HepG2 (cell line): ENCODE measurements at regions not wholly inside any gene's neighbourhood (a gene's known extent, or its start where the extent isn't known, plus 50 kb on each side); places are given as distances from the start of the nearest gene placed in this dataset.

ENCODE experiments used
- ATAC-seq: fragments of 200-7000 bp; cut with Tn5 transposase; 3 replicates; pipeline ENCODE4 v1.9.1; 2020; ENCODE audit warnings: mild to moderate bottlenecking, moderate library complexity
- BruUV-seq: library from RNA; stranded (reverse); fragments of 400-500 nt; replicated peaks from 2 replicates; lab custom pipeline; 2021; lab: Mats Ljungman, UMichigan
- CTCF ChIA-PET: fragments of 300-600 bp; formaldehyde crosslinking; extraction: SDS; loops from one replicate; lab custom pipeline; 2021; ENCODE audit warnings: low total read pairs, inconsistent platforms, low intra/inter-chr PET ratio; lab: Yijun Ruan, JAX
- POLR2A ChIA-PET: fragments of 350-600 bp; sonication (Branson Sonifier 250); formaldehyde crosslinking; loops from one replicate; lab custom pipeline; 2020; ENCODE audit warnings: antibody characterized with exemption, inconsistent platforms; lab: Yijun Ruan, JAX
- DNase-seq: peaks from one replicate; pipeline ENCODE4 v3.0.0-alpha.2; 2015; ENCODE audit warnings: low spot score
- FAIRE-seq: peaks from 3 replicates; lab custom pipeline; 2011; peaks lifted over from hg19 to GRCh38; lab: Jason Lieb, UNC
- H2AFZ ChIP-seq: one replicate; pipeline ENCODE4 v1.6.1; 2011; ENCODE audit warnings: low read length, inconsistent platforms
- H3K27ac ChIP-seq: fragments of 300-600 bp; 3 replicates; pipeline ENCODE4 v1.8.0; 2011; ENCODE audit warnings: mixed run types, mild to moderate bottlenecking, mixed read lengths, low read length, inconsistent platforms; ENCODE audit not compliant: insufficient read depth; ENCODE audit errors: extremely low read length
- H3K27me3 ChIP-seq, 2 experiments: fragments of 200-600 bp in 1 of 2; 2 replicates in 1 of 2; 3 replicates in 1 of 2; pipeline versions ENCODE4 v1.6.0 to v1.8.0; 2011; ENCODE audit warnings: low read length in 2 of 2, mild to moderate bottlenecking in 2 of 2, moderate library complexity in 2 of 2, inconsistent platforms in 1 of 2; ENCODE audit not compliant: insufficient read depth in 2 of 2, control insufficient read depth in 1 of 2
- H3K36me3 ChIP-seq, 2 experiments: fragments of 200-600 bp in 1 of 2; replicated peaks in 1 of 2; 2 replicates in 1 of 2; 3 replicates in 1 of 2; pipeline versions ENCODE4 v1.5.1 to v1.8.0; 2011; ENCODE audit warnings: low read length in 2 of 2, inconsistent platforms in 1 of 2; ENCODE audit not compliant: insufficient read depth in 2 of 2, control insufficient read depth in 1 of 2
- H3K4me1 ChIP-seq: 2 replicates; pipeline ENCODE4 v1.5.1; 2012; ENCODE audit warnings: low read length, inconsistent platforms; ENCODE audit not compliant: insufficient read depth
- H3K4me2 ChIP-seq: 2 replicates; pipeline ENCODE4 v1.6.0; 2011; ENCODE audit warnings: low read depth, low read length, inconsistent platforms
- H3K4me3 ChIP-seq, 3 experiments: fragments of 200-600 bp in 1 of 3; sonication (generic), shearing (Covaris generic) in 1 of 3; replicated peaks in 1 of 3; 2 replicates each; pipeline ENCODE4 v1.5.1; 2011 to 2016; ENCODE audit warnings: low read length in 3 of 3, inconsistent platforms in 2 of 3, low read depth in 2 of 3, mild to moderate bottlenecking in 2 of 3, control low read depth in 1 of 3, mixed read lengths in 1 of 3; ENCODE audit not compliant: insufficient read depth in 1 of 3
- H3K79me2 ChIP-seq: one replicate; pipeline ENCODE4 v1.6.1; 2011; ENCODE audit warnings: low read length, inconsistent platforms; ENCODE audit not compliant: insufficient read depth
- H3K9ac ChIP-seq: 2 replicates; pipeline ENCODE4 v1.6.0; 2011; ENCODE audit warnings: mild to moderate bottlenecking, low read depth, low read length, inconsistent platforms; ENCODE audit not compliant: insufficient read depth
- H3K9me3 ChIP-seq: 2 replicates; pipeline ENCODE4 v1.5.1; 2012; ENCODE audit warnings: mild to moderate bottlenecking, low read length
- H4K20me1 ChIP-seq: 2 replicates; pipeline ENCODE4 v1.6.0; 2011; ENCODE audit warnings: inconsistent platforms, mild to moderate bottlenecking, low read length, moderate library complexity; ENCODE audit not compliant: insufficient read depth
- CC2D1A ChIP-seq: sonication (generic); formaldehyde crosslinking; IDR thresholded peaks from 2 replicates; pipeline ENCODE4 v1.8.1; 2023; ENCODE audit warnings: mild to moderate bottlenecking, missing genetic modification reagents
- CENPT ChIP-seq: sonication (generic); formaldehyde crosslinking; IDR thresholded peaks from 2 replicates; pipeline ENCODE4 v1.8.0; 2022; ENCODE audit warnings: low read depth, mild to moderate bottlenecking, moderate library complexity, missing genetic modification reagents
- E2F2 ChIP-seq: sonication (generic); formaldehyde crosslinking; IDR thresholded peaks from 2 replicates; pipeline ENCODE4 v1.4.0; 2020; ENCODE audit warnings: missing genetic modification reagents, borderline replicate concordance
- EHMT2 ChIP-seq: fragments of 200-600 bp; sonication (generic); IDR thresholded peaks from 2 replicates; pipeline ENCODE4 v1.7.0; 2017; ENCODE audit warnings: antibody characterized with exemption, low read depth, low read length, borderline replicate concordance
- IKZF1 ChIP-seq: fragments of 450-650 bp; IDR thresholded peaks from 2 replicates; pipeline ENCODE4 v1.7.1; 2016
- MAF1 ChIP-seq: sonication (generic); formaldehyde crosslinking; IDR thresholded peaks from 2 replicates; pipeline ENCODE4 v1.5.0; 2020; ENCODE audit warnings: missing genetic modification reagents, borderline replicate concordance
- NFE2L1 ChIP-seq: sonication (generic); formaldehyde crosslinking; IDR thresholded peaks from 2 replicates; pipeline ENCODE4 v1.4.0; 2020; ENCODE audit warnings: missing genetic modification reagents, mild to moderate bottlenecking, borderline replicate concordance
- RFX1 ChIP-seq: fragments of 450-650 bp; IDR thresholded peaks from 2 replicates; pipeline ENCODE4 v1.6.1; 2017
- RFXANK ChIP-seq: IDR thresholded peaks from 2 replicates; pipeline ENCODE4 v1.6.1; 2016
- SP5 ChIP-seq: IDR thresholded peaks from 2 replicates; pipeline ENCODE4 v1.6.1; 2016; ENCODE audit warnings: low read depth, borderline replicate concordance
- ZNF350 ChIP-seq: sonication (generic); formaldehyde crosslinking; IDR thresholded peaks from 2 replicates; pipeline ENCODE4 v1.4.0; 2020; ENCODE audit warnings: mild to moderate bottlenecking, low read depth, missing genetic modification reagents, borderline replicate concordance
- ZNF678 ChIP-seq: sonication (generic); formaldehyde crosslinking; IDR thresholded peaks from 2 replicates; pipeline ENCODE4 v1.4.0; 2020; ENCODE audit warnings: mild to moderate bottlenecking, missing genetic modification reagents
- WGBS: methylation state at CpG from one replicate; pipeline ENCODE4 v1.1.6; 2017; ENCODE audit warnings: low lambda C conversion rate; 5-methylcytosine and 5-hydroxymethylcytosine counted together
- in situ Hi-C: cut with HindIII; loops from 2 replicates; pipeline ENCODE4 v1.10.0; 2017; ENCODE audit warnings: low pct_unique_long_range_greater_than_20kb; ENCODE audit not compliant: extremely low pct_ligation_motif_present
- intact Hi-C: fragments of 100-400 bp; cut with micrococcal nuclease; formaldehyde crosslinking; loops from one replicate; pipeline ENCODE4 v1.10.0; 2022; ENCODE audit not compliant: unreplicated experiment
- TF ChIP-seq, protein P1 (sequence below): IDR thresholded peaks from 2 replicates; pipeline ENCODE4 v1.6.1; 2018; ENCODE audit warnings: missing genetic modification reagents, mild to moderate bottlenecking, missing compliant biosample characterization
- TF ChIP-seq, protein P2 (sequence below): sonication (generic); formaldehyde crosslinking; IDR thresholded peaks from 2 replicates; pipeline ENCODE4 v1.5.0; 2020; ENCODE audit warnings: mild to moderate bottlenecking, missing genetic modification reagents

DNA sequence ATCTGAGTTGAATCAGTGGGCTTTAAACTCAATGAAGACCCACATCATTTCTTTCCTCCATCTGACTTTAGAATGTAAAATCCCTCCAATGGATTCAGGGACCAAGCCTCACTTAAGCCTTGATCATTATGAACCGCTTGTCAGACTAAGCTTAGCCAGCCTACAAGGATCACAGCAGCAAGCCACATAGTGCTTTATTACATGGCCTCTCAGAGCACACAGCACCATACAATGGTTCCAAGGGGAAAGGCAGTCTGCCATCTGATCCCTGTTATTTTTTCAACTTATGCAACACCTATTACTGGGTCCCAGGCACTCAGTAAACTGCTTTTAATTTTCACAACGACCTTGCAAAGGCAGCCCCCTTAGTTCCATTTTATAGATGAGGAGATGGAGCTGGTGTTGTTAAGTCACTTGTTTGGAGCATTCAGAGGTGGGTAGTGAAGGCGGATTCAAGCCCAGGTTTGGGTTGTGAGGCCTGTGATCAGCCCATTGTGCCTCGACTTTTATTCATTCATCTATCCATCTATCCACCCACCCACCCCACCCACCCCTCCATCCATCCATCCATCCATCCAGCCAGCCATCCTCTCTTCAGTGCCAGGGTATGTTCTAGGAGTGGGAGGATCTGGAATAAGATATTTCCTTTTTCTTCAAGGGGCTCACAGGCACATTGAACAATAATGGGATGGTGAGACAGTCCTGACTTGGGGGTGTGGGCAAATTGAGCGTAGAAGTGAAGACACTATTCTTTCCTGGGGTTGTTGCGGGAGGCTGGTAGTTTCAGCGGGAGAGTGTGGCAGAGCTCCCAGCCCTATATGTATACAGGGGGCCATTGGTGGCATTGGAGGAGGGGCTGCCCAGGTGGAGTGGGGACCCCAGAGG lies 141.2 kb downstream of the MYCN start:
- no peak overlapping the region for H3K27ac ChIP-seq
- no peak overlapping the region for H2AFZ ChIP-seq
- BruUV-seq = no TSS peak
- in situ Hi-C loops (no loop called here), intact Hi-C loops (no loop called here)
- 58% methylated on average over 7 of the region's 7 CpGs for WGBS
- H3K9me3 ChIP-seq = no peaks in the 10 kb centered on the region
- peaks cover 26% of the 10 kb centered on the region for H3K4me1 ChIP-seq
- no peaks in the 10 kb centered on the region for H3K79me2 ChIP-seq
- FAIRE-seq (peak; percentile 52), ATAC-seq (peak; percentile 47), DNase-seq (no peak)
- no peaks in the 10 kb centered on the region for H4K20me1 ChIP-seq
- H3K4me2 ChIP-seq = no peak overlapping the region
- ChIA-PET CTCF (no interaction called here), POLR2A (no interaction called here)
- peaks cover 0 to 2% of the 10 kb centered on the region in 2 experiments; a peak in 1 of 5 replicates for H3K27me3 ChIP-seq
- H3K36me3 ChIP-seq = no peaks in the 10 kb centered on the region
- no peak overlapping the region for H3K9ac ChIP-seq
- H3K4me3 ChIP-seq = no peak overlapping the region
- TF ChIP-seq, protein P1, sequence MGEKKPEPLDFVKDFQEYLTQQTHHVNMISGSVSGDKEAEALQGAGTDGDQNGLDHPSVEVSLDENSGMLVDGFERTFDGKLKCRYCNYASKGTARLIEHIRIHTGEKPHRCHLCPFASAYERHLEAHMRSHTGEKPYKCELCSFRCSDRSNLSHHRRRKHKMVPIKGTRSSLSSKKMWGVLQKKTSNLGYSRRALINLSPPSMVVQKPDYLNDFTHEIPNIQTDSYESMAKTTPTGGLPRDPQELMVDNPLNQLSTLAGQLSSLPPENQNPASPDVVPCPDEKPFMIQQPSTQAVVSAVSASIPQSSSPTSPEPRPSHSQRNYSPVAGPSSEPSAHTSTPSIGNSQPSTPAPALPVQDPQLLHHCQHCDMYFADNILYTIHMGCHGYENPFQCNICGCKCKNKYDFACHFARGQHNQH (CRISPR knock-in tag) = no peak
- TF ChIP-seq ZNF350 (CRISPR knock-in tag) = no peak

DNA sequence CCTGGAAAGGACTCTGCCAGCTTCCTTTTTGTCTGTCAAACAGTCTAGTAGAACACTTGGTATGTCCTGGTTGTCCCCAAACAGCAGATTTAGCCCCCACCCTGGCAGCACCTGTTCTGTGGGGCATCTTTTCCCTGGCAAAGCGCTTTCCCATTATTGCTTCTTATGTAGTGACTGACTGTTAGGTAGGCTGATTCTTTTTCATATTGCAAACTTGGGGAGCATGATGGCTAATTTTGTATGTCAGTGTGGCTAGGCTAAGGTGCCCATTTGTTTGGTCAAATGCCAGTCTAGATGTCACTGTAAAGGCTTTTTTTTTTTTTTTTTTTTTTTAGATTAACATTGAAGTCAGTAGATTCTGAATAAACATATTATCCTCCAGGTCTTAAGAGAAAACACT lies 140.2 kb downstream of the MYCN start:
- Histone ChIP-seq H3K27ac (no peak overlapping the region), H3K36me3 (no peaks in the 10 kb centered on the region), H3K27me3 (peaks cover 0 to 2% of the 10 kb centered on the region in 2 experiments; a peak in 1 of 5 replicates), H3K79me2 (no peaks in the 10 kb centered on the region), H4K20me1 (no peaks in the 10 kb centered on the region), H3K9me3 (no peaks in the 10 kb centered on the region), H3K9ac (no peak overlapping the region), H3K4me1 (peaks cover 26% of the 10 kb centered on the region), H2AFZ (no peak overlapping the region), H3K4me3 (no peak overlapping the region), H3K4me2 (no peak overlapping the region)
- TF ChIP-seq E2F2 (CRISPR knock-in tag) = no peak
- TF ChIP-seq NFE2L1 (CRISPR knock-in tag) = no peak
- TF ChIP-seq, protein P2, sequence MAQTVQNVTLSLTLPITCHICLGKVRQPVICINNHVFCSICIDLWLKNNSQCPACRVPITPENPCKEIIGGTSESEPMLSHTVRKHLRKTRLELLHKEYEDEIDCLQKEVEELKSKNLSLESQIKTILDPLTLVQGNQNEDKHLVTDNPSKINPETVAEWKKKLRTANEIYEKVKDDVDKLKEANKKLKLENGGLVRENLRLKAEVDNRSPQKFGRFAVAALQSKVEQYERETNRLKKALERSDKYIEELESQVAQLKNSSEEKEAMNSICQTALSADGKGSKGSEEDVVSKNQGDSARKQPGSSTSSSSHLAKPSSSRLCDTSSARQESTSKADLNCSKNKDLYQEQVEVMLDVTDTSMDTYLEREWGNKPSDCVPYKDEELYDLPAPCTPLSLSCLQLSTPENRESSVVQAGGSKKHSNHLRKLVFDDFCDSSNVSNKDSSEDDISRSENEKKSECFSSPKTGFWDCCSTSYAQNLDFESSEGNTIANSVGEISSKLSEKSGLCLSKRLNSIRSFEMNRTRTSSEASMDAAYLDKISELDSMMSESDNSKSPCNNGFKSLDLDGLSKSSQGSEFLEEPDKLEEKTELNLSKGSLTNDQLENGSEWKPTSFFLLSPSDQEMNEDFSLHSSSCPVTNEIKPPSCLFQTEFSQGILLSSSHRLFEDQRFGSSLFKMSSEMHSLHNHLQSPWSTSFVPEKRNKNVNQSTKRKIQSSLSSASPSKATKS (CRISPR knock-in tag) = no peak
- TF ChIP-seq CENPT = no peak
- no peak for TF ChIP-seq ZNF678 (CRISPR knock-in tag)
- no peak for TF ChIP-seq EHMT2
- TF ChIP-seq CC2D1A (CRISPR knock-in tag) = no peak
- no peak for TF ChIP-seq RFXANK (CRISPR knock-in tag)
- TF ChIP-seq IKZF1 = no peak
- no peak for TF ChIP-seq SP5 (CRISPR knock-in tag)
- TF ChIP-seq RFX1 = no peak
- no peak for TF ChIP-seq MAF1
- WGBS = 92% methylated on average over 1 of the region's 1 CpG
- BruUV-seq = no TSS peak
- FAIRE-seq (no peak), ATAC-seq (no peak), DNase-seq (no peak)
- in situ Hi-C loops (no loop called here), intact Hi-C loops (no loop called here)
- ChIA-PET CTCF (no interaction called here), POLR2A (interaction anchor here (1.5 kb wide), 1 partner anchor 10 kb away, joined by 7 read pairs; no protein-coding TSS in a partner anchor)
